GM21528 (cell line): ENCODE measurements at regions not wholly inside any gene's neighbourhood (a gene's known extent, or its start where the extent isn't known, plus 50 kb on each side); places are given as distances from the start of the nearest gene placed in this dataset.
"Not testable (repeated sequence)": the region's sequence is repeated elsewhere in the genome, so short reads cannot be mapped to it uniquely, and the experiment has no call there.

Source experiments
- ATAC-seq: cut with Tn5 transposase; IDR thresholded peaks from one replicate; pipeline ENCODE4 v1.9.1; 2021; ENCODE audit warnings: mild to moderate bottlenecking, moderate library complexity; ENCODE audit not compliant: unreplicated experiment, low FRiP score

- no peak for ATAC-seq
Observed at GRCh38 chr16:63527404-63527803, 1491.2 kb upstream of the CDH8 start.

DNA sequence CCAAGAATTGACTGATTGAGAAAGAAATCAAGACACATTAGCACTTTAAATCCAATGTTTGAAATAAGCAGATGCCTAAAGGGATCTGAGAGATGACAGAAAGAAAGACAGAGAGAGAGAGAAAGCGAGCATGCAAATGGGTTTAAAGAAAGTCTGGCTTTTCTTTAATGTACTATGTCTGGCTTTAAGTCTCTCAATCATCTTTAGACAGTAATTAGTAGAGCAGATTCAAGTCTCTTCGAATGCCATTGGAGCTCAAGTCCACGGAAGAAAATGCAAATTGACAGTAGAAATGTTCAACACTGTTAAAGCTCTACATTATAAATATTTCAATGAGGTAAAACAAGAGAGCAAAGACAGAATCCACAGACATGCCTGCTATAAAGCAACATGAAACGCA, 1480.2 kb upstream of the CDH8 start:
- ATAC-seq, result no peak

GRCh38 chr16:63512910-63513309, 1476.7 kb upstream of the CDH8 start:
- no peak for ATAC-seq

DNA sequence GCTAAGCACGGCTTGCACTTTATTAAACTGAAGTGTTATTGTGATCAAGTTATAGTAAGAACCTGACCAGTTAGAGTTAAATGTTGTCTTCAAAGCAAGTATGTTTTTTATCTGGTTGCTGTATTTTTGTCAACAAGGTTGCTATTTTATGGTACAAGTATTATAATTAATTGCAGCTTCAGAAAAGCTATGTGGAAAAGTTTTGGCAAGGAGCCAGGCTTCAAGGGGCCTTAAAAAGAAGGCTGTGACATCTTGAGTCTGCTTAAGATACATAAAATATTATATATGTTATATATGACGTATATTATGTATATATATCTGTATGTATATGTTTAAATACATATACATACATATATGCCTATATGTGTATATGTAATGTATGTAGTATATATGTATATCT, 1461.2 kb upstream of the CDH8 start:
- no peak for ATAC-seq

DNA sequence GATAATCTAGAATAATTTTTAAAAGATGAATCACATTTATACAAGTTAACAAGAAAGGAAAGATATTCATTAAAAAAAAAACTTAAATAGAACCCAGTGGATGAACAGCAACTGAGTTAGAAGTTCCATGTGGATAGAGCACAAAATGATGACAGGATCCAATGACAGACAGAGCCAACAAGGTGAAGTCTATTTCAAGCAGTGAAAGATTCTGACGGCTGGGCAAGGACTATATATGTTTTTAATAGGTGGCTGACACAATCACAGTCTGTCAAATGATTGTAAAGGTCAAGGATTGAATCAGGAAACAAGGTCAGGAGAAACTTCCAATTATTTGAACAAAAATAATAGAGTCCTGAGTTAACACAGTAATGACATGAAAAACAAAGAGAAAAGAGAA, 1460.0 kb upstream of the CDH8 start:
- no peak for ATAC-seq

GRCh38 chr16:63488955-63489354, 1452.7 kb upstream of the CDH8 start:
- ATAC-seq, result no peak

DNA sequence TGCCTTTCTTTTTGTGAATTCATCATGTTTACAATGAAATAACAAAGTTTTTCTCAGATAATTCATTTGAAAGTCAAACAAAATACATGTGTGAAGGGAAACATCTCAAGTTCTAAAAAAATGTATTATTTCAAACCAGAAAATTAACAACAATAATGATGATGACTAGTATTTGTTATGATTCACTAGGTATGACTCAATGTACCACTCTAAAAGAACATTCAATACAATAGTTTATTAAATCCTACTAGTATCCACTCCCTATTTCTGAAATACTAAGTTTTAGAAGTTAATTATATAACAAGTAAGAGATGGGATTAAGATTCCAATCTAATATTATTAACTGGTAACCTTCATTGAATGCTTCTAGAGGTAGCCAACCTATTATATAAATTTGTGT, 1444.8 kb upstream of the CDH8 start:
- ATAC-seq, result no peak

GRCh38 chr16:63473725-63474124, 1437.5 kb upstream of the CDH8 start:
- ATAC-seq, result no peak

DNA sequence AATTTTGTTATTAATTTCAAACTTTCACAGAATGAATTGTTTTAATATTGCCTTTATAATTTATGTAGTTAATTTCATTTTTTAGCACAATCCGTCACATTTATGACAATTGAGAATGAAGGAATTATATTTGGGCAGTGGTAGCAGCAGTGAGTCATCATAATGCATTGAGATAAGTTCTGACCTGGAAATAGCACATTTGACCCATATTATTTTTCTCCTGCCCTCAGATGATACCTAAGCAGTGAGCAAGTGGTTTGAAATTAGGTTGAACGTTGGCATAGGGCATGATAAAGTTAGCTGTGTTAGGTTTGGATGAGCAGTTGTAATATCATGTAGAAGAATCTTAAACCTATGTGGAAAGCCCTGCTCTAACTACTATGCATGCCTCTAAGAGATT, 1431.3 kb upstream of the CDH8 start:
- no peak for ATAC-seq

- no peak for ATAC-seq
Observed at GRCh38 chr16:63462316-63462715, 1426.1 kb upstream of the CDH8 start.

- no peak for ATAC-seq
Observed at GRCh38 chr16:63461248-63461841, 1425.1 kb upstream of the CDH8 start.

DNA sequence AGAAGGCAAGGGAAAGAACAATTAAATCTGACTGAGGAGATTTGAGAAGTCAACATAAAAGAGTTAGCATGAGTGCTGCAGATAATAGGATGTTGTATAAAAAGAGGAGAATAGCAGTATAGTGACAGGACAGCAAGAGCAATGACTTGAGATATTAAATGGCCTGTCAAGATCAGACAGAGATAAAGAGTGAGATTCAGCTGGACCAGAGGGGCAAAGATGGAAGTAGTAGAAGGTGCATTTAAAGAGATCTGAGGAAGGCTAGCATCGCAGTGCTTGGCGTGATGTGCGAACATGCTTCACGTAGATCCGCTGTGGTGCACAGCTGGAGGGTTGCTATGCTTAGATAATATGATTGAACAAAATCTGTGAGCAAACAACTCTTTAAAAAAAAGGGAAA, 1422.6 kb upstream of the CDH8 start:
- ATAC-seq, result no peak

DNA sequence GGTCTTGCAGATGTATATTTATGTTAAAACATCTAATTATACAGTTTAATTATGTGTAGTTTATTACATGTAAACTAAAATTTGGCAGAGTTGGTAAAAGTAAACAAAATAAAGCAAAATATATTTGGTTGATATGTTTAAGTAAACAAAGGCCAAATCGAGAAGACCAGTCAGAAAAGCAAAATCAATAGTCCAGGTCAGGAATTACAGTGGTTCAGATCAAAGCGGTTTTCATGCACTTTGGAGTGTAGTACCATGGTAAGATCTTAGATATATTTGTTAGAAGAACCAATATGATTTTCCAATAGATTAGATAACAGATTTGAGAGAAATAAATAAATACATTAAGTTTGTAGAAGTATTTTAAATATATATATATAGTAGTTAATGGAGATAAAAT, 1421.6 kb upstream of the CDH8 start:
- no peak for ATAC-seq

DNA sequence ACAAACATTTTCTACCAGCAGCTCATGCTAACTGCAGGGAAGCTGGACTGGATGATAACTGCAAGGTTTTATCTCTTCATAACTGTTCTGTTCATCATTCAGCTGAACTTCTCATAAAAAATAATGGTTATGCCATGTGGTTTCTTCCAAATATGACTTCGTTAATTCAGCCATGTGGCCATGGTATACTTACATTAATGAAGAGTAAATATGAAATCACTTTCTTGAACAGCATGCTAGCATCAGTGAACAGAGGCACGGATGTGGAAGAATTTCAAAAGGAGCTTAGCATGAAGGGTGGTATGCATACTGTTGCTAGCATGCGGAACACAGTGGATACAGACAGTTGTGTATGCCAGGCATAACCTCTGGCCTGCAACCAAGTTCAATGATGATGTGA, 1417.0 kb upstream of the CDH8 start:
- ATAC-seq, result no peak

DNA sequence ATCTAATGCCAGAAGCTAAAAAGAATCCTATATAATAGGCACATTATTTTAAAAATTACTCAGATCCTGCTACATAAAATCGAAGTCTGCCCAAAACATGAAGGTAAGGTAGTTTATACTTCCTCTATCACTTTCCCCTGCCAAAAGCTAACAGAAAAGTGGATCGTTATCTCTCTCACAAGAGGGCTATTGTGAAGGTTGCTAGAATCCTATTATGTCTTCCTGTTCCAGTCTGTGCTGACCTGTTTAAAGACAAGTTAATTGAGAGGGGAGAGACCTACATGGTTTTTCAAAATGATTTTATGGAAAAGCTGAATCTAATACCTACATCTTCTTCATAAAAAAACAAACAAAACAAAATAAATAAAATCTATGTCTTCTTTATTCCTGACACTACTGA, 1410.9 kb upstream of the CDH8 start:
- no peak for ATAC-seq

GRCh38 chr16:63442246-63442645, 1406.0 kb upstream of the CDH8 start:
- no peak for ATAC-seq

- ATAC-seq, result no peak
Observed at GRCh38 chr16:63426275-63426870, 1390.1 kb upstream of the CDH8 start.

GRCh38 chr16:63422715-63423114, 1386.5 kb upstream of the CDH8 start:
- no peak for ATAC-seq

DNA sequence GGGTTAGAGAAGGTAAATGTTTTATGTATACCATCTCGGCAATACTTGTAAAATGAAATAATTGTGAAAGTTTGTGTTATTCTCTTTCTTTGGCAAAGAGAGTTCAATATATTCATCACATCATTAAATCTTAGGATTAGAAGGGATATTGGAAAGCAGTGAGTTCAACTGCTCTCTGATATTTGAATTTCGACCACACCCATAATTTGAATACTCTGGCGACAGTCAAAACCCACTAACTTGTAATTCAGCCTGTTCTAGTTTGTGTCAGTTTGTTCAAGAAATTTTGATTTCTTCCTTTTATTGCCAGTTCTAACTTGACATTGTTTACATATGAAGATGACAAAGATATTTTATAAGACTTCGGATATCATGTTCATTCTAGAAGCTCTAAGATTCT, 1380.5 kb upstream of the CDH8 start:
- ATAC-seq, result no peak

DNA sequence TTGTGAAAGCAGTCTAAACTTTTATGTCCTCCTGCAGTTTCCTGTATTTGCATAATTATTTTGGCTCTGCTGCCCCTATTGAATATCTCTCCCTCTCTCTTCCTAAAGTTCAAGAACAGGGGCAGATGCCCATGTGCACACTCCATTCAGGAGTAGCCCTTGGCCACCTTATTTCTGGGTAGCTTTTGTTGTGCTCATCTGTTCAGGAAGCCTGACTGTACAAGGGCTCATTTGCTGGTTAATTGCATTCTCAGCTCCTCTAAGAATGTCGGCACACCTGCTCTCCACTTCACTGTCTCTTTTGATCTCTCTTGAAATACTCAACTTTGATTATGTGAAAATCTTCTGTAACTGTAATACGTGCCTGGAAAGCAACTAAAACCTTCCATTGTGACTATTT, 1378.8 kb upstream of the CDH8 start:
- no peak for ATAC-seq

DNA sequence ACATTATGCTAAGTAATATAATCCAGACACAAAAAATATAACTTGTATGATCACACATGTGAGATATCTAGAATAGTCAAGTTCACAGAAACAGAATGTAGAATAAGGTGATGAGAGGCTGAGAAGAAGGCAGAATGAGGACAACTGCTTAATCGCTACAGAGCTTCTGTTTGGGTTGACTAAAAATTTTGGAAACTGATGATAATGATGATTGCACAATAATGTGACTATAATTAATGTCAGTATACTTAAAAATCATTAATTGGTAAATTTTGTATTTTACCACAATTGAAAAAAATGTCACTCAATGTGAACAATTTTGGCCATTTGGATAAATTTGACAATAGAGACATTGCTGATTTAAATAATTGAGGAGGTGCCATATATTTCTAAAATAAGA, 1374.4 kb upstream of the CDH8 start:
- ATAC-seq, result no peak

DNA sequence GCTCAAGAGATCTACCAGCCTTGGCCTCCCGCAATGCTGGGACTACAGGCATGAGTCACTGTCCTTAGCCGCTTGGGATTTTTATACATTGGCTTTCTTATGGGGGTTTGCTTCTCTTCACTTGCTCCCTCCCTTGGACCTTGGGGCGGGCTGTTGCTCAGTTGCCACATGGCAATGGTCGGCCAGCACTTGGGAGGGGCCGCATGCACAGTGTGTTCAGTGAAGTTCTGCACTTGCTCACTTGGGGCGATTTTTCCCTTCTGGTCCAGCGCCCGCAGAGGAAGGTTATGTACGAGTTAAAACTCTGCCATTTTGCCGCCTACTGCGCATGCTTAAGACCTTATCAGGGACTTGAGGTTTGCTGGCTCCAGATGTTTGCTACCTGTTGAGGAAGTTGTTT, 1367.6 kb upstream of the CDH8 start:
- no peak for ATAC-seq

GRCh38 chr16:63388277-63388676, 1352.0 kb upstream of the CDH8 start:
- ATAC-seq, result not testable (repeated sequence)
